Stomach smooth muscle (tissue), 2 donors: ENCODE measurements at regions not wholly inside any gene's neighbourhood (a gene's known extent, or its start where the extent isn't known, plus 50 kb on each side); places are given as distances from the start of the nearest gene placed in this dataset.

ENCODE experiments used
- H3K27ac ChIP-seq: one replicate; pipeline ENCODE4 v1.7.0; 2013; ENCODE audit warnings: mild to moderate bottlenecking, low read length, inconsistent platforms
- H3K27me3 ChIP-seq, 2 donors: one replicate each; pipeline ENCODE4 v1.7.0; 2013; ENCODE audit warnings: low read length in 2 of 2; ENCODE audit not compliant: insufficient read depth in 2 of 2, control insufficient read depth in 1 of 2
- H3K36me3 ChIP-seq, 2 donors: one replicate each; pipeline ENCODE4 v1.7.0; 2013; ENCODE audit warnings: low read length in 2 of 2; ENCODE audit not compliant: control insufficient read depth in 2 of 2, insufficient read depth in 2 of 2
- H3K4me1 ChIP-seq: one replicate; pipeline ENCODE4 v1.7.0; 2013; ENCODE audit warnings: low read length; ENCODE audit not compliant: control insufficient read depth, insufficient read depth
- H3K4me3 ChIP-seq, 2 donors: one replicate each; pipeline ENCODE4 v1.7.0; 2013; ENCODE audit warnings: low read length in 2 of 2
- H3K9ac ChIP-seq, 2 donors: one replicate each; pipeline ENCODE4 v1.7.0; 2013; ENCODE audit warnings: low read length in 2 of 2, mild to moderate bottlenecking in 1 of 2
- H3K9me3 ChIP-seq, 2 donors: one replicate each; pipeline ENCODE4 v1.7.0; 2013; ENCODE audit warnings: low read length in 2 of 2; ENCODE audit not compliant: control insufficient read depth in 2 of 2
- donor health status: healthy.
- donor health status: Pancreatic carcinoma.

DNA sequence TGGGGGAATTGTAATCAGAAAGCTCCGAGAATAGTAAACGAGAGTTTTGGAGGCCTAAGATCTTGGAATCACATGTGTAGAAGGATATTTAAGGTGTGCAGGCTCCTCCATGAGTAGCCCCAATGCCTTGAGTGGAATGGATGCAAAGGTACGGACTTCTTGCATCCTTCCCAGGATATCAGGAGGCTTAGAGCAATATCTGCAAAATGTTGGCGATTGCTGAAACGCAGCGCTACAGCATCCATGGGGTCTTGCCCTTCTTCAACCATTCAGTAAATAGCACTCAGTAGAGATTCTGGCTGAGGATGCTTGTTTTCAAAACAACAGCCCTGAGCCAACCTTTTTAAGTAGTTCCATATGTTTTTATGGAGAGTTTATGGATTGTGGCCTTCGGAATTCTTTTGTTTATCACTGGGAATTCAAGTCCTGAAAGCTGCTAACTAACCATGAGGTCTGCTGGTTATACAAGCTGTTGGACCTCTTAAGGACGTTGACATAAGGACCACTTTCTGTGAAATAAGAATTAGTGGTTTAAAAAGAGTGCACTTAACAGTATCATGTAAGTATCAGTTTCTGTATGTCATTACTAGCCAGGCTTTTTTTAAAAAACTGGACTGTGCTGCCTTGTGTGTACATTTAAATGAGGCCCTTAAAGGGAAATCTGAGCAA, 228.8 kb upstream of the PGRMC2 start:
- no peak overlapping the region for H3K9ac ChIP-seq
- no peaks in the 10 kb centered on the region for H3K4me1 ChIP-seq
- no peak overlapping the region for H3K4me3 ChIP-seq
- no peak overlapping the region for H3K27ac ChIP-seq
- no peaks in the 10 kb centered on the region for H3K9me3 ChIP-seq
- H3K27me3 ChIP-seq, result no peaks in the 10 kb centered on the region
- H3K36me3 ChIP-seq, result no peaks in the 10 kb centered on the region

DNA sequence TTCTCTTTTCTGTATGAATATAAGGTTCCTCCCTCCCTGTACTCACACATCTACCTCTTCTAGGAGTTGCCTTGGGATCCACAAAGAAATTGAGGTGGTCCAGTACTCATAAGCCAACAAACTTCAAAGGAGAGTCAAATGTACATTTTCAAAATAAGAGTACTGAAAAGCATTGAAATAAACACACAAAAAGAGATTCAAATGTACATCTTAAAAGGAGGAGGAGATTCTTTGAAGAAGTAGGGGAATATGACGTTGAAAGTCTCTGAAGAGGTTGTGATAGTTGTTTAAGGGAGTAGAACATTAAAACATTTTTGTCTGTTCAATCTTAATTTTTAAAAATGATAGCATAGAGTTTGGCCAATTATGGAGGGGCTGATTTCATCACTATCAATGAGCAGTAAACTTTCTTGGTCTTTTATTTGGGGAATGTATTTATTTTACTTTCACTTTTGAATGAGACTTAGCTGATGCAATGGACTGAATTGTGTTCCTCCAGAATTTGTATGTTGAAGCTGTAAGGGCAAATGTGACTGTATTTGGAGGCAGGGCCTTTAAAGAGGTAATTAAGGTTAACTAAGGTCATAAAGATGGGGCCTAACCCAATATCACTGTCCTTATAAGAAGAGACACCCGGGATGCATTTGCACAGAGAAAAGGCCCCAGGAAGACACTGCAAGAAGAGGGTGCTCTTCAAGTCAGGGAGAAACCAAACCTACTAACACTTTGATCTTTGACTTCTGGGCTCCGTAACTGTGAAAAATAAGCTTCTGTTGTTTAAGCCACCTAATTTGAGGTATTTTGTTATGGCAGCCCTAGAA, 226.3 kb upstream of the PGRMC2 start:
- no peak overlapping the region for H3K4me3 ChIP-seq

DNA sequence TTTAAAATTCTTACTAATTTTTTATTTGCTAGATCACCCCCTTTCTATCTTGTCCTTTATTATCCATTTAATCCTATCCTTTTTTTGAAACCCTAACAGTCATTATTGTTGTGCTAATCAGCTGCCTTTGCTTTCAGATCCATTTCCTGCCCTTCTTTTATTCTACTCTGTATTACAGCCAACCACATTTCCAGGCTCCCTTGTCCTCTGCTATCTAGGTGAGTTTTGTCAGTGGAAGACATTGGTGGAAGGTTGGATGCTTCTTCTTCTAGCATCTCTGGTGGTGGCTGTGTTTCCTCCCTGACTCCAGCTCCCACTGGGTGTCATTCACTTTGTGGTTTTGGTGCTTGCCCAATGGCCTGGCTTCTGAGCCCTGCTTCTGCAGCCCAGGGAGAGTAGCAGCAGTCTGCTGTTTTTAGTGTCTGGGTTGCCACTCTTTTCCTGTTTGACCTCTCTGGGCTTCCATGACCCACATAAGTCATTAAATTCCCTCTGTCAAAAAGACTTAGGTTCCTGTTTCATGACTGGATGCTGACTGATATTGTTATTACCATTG, 225.2 kb upstream of the PGRMC2 start:
- H3K4me1 ChIP-seq, result no peaks in the 10 kb centered on the region
- H3K9ac ChIP-seq, result no peak overlapping the region
- no peaks in the 10 kb centered on the region for H3K9me3 ChIP-seq
- H3K27me3 ChIP-seq, result no peaks in the 10 kb centered on the region
- no peak overlapping the region for H3K4me3 ChIP-seq
- no peaks in the 10 kb centered on the region for H3K36me3 ChIP-seq
- no peak overlapping the region for H3K27ac ChIP-seq

More for the DNA sequence above, 226.3 kb upstream of the PGRMC2 start:
- Histone ChIP-seq H3K4me1 (no peaks in the 10 kb centered on the region), H3K27me3 (no peaks in the 10 kb centered on the region), H3K9me3 (no peaks in the 10 kb centered on the region), H3K9ac (no peak overlapping the region), H3K27ac (no peak overlapping the region), H3K36me3 (no peaks in the 10 kb centered on the region)

DNA sequence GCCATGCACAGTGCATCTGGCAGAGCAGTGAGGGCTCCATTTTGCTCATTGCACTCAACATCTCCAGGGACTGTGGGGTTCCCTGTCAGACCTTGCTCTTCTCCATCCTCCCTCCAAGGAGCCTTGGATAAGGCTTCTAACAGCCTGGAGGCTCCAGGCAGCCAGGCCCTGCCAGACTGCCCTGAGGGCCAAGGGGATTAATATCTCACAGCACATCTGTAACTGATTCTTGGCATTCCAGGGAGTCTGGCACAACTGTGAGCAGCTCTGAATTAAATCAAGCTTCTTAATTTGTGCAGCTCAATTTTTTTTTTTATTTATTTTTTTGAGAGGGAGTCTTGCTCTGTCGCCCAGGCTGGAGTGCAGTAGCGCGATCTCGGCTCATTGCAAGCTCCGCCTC, 224.5 kb upstream of the PGRMC2 start:
- Histone ChIP-seq H3K36me3 (no peaks in the 10 kb centered on the region), H3K27me3 (no peaks in the 10 kb centered on the region), H3K4me1 (no peaks in the 10 kb centered on the region), H3K4me3 (no peak overlapping the region), H3K9ac (no peak overlapping the region), H3K27ac (no peak overlapping the region), H3K9me3 (no peaks in the 10 kb centered on the region)

DNA sequence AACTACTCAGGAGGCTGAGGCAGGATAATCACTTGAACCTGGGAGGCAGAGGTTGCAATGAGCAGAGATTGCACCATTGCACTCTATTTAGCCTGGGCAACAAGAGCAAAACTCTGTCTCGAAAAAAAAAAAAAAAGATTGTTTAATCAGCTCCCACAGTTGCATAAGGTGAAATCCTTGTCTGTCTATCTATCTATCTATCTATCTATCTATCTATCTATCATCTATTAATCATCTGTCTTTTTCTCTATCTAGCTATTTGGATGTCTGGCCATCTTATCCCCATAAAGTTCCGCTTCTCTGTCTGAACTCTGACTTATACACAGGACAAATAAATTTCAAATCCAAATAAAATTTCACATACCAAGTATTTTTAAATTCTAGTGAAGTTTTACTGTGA, 223.2 kb upstream of the PGRMC2 start:
- Histone ChIP-seq H3K9me3 (no peaks in the 10 kb centered on the region), H3K27ac (no peak overlapping the region), H3K9ac (no peak overlapping the region), H3K27me3 (no peaks in the 10 kb centered on the region), H3K36me3 (no peaks in the 10 kb centered on the region), H3K4me1 (no peaks in the 10 kb centered on the region), H3K4me3 (no peak overlapping the region)

DNA sequence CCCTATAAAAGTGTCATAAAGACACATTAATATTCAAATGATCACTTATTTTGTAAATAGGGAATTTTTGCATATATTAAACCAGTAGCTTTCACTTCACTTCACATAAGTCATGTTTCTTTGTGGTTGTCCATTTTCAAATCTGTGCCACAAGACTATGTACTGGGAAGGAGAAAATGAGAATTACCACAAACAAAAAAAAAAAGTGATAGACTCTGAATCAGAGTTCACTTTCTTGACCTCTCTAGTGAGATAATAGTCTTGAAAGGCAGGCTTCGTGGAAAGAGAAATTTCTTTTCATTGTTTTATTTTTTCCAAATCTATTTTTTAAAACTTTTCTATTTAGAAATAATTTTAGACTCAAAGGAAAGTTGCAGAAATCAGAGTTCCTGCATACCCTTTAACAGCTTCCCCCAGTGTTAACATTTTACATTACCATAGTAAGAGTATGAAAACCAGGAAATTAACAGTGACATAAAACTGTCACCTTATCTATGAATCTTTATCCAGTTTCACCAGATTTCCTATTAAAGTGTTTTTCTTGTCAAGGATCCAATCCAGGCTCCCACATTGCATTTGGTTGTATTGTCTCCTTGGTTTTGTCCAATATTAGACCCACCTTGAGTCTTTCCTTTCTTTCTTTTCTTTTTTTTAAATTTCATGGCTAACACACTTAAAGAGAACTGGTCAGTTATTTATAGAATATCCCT, 215.4 kb upstream of the PGRMC2 start:
- peaks cover 3 to 6% of the 10 kb centered on the region in 2 donors for H3K9me3 ChIP-seq

DNA sequence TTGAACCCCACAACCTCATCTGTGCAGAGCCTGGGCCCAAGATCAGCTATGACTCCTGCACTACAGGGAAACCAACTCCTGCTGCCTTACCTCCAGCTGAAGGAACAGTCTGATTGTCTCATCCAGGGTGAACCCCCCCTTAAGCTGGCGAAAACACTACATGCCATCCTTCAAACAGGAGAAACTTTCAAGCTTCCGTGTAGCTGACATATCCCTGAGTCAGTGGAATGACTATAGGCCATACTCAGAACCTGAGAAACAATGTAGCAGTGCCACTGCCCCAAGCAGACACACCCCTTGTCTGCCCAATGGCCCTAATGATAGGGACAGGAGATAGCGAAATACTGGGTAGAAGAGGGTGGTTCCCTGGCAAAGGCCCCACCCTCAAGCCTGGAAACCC, 213.6 kb upstream of the PGRMC2 start:
- no peaks in the 10 kb centered on the region for H3K27me3 ChIP-seq
- no peaks in the 10 kb centered on the region for H3K36me3 ChIP-seq
- H3K27ac ChIP-seq, result no peak overlapping the region
- no peak overlapping the region for H3K4me3 ChIP-seq
- H3K9ac ChIP-seq, result no peak overlapping the region
- H3K9me3 ChIP-seq, result peaks cover 3 to 6% of the 10 kb centered on the region in 2 donors
- H3K4me1 ChIP-seq, result no peaks in the 10 kb centered on the region

More for the DNA sequence above, 215.4 kb upstream of the PGRMC2 start:
- H3K36me3 ChIP-seq, result no peaks in the 10 kb centered on the region
- H3K27ac ChIP-seq, result no peak overlapping the region
- no peaks in the 10 kb centered on the region for H3K27me3 ChIP-seq
- no peaks in the 10 kb centered on the region for H3K4me1 ChIP-seq
- no peak overlapping the region for H3K4me3 ChIP-seq
- no peak overlapping the region for H3K9ac ChIP-seq

DNA sequence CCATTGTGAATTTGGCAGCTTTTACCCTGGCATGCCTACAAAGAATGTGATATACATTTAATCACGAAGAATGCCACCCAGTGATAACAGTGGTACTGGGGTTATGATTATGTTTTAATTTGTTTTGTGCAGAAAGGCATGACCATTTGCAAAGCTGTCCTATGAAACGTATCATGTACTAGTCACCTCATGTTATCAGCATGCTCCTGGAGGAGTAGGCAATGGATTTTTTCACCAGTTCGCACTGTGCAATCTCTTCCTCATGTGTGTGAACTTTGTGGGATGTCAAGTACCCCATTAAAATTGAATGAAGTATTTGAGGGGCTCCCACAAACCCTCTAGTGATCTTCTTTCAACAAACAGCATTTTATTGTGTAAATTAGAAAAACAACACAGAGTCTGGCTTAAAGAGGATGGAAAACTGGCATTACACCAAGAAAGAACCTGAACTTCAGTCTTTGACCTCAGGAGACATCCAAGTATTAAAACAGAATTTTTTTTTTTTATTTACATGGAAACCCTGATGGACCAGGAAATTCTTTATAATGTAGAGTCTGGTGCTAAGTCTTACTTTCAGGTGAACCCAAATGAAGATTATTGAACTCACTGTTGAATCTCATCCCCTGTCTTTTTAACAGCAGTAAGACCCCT, 200.6 kb upstream of the PGRMC2 start:
- H3K36me3 ChIP-seq, result no peaks in the 10 kb centered on the region
- no peaks in the 10 kb centered on the region for H3K9me3 ChIP-seq
- H3K9ac ChIP-seq, result no peak overlapping the region
- H3K27ac ChIP-seq, result no peak overlapping the region
- no peak overlapping the region for H3K4me3 ChIP-seq
- H3K4me1 ChIP-seq, result no peaks in the 10 kb centered on the region
- no peaks in the 10 kb centered on the region for H3K27me3 ChIP-seq

DNA sequence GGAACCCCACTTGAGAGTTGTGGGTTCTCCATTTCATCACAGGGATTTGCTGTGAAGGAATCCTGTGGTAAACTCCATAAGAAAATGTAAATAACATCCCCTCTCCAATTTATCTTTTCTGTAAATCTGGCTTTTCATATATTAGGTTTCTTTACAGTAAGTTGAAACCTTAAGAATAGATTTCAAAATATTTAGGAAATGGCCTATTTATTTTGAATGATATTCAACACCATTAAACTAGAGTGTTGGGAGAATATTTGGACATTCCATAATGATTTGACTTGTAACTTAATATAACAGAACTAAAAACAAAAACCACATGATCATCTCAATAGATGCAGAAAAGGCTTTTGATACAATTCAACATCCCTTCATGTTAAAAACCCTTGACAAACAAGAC, 197.3 kb upstream of the PGRMC2 start:
- Histone ChIP-seq H3K9ac (no peak overlapping the region), H3K4me1 (no peaks in the 10 kb centered on the region), H3K36me3 (no peaks in the 10 kb centered on the region), H3K27me3 (no peaks in the 10 kb centered on the region), H3K27ac (no peak overlapping the region), H3K9me3 (peaks cover 0 to 3% of the 10 kb centered on the region in 2 donors), H3K4me3 (no peak overlapping the region)

DNA sequence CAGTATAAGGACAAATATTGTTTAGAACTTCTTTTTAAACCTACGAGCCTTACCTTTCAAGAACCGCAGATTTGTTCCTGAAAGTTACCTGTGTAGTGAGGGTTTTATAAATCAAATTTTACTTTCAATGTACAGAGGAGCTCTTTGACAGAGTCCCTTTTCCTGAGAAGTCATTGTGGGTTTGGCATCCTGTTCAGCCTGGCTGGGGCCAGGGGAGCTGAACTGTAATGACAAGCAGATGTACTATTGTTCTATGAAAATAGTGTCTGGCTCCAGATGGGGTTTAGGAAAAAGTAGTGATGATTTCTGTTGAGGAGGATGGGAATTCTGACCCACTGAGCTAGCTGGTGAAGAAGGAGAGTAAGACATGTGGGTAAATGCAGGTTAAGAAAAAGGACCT, 196.2 kb upstream of the PGRMC2 start:
- Histone ChIP-seq H3K27ac (no peak overlapping the region), H3K36me3 (no peaks in the 10 kb centered on the region), H3K27me3 (no peaks in the 10 kb centered on the region), H3K9ac (no peak overlapping the region), H3K4me3 (no peak overlapping the region), H3K9me3 (peaks cover 0 to 3% of the 10 kb centered on the region in 2 donors), H3K4me1 (no peaks in the 10 kb centered on the region)
